Naive thymus-derived CD4-positive, alpha-beta T cell (primary cell): ENCODE measurements at regions not wholly inside any gene's neighbourhood (a gene's known extent, or its start where the extent isn't known, plus 50 kb on each side); places are given as distances from the start of the nearest gene placed in this dataset.

Experiments
- ATAC-seq: fragments of 150-1000 bp; cut with Tn5 transposase; 2 replicates; pipeline ENCODE4 v1.10.0; 2021; ENCODE audit warnings: mild to moderate bottlenecking, moderate library complexity
- CTCF ChIA-PET: fragments of 350-600 bp; sonication (Branson Sonifier 250); formaldehyde crosslinking; loops from one replicate; lab custom pipeline; 2021; ENCODE audit warnings: antibody characterized with exemption; lab: Charles Lee
- POLR2A ChIA-PET: fragments of 350-600 bp; sonication (Branson Sonifier 250); formaldehyde crosslinking; loops from one replicate; lab custom pipeline; 2021; ENCODE audit warnings: antibody characterized with exemption, inconsistent platforms; lab: Charles Lee
- DNase-seq, 9 donors: peaks; one replicate each; pipeline versions ENCODE4 v3.0.0 to v3.0.0-alpha.2; 2020 to 2022; ENCODE audit warnings: mixed read lengths in 1 of 9
- H3K27ac ChIP-seq: one replicate; pipeline ENCODE4 v1.7.0; 2013; ENCODE audit warnings: mild to moderate bottlenecking, low read depth, low read length, moderate library complexity
- H3K27me3 ChIP-seq, 2 donors: one replicate each; pipeline ENCODE4 v1.7.0; 2013; ENCODE audit warnings: low read length in 2 of 2, mild to moderate bottlenecking in 2 of 2, moderate library complexity in 2 of 2; ENCODE audit not compliant: control insufficient read depth in 2 of 2, insufficient read depth in 2 of 2
- H3K36me3 ChIP-seq, 3 experiments: 1 replicate in 2 of 3; 2 replicates in 1 of 3; pipeline ENCODE4 v1.7.0; 2013; ENCODE audit warnings: low read length in 3 of 3, mild to moderate bottlenecking in 3 of 3, moderate library complexity in 1 of 3; ENCODE audit not compliant: insufficient read depth in 3 of 3, control insufficient read depth in 2 of 3
- H3K4me1 ChIP-seq, 2 donors: one replicate each; pipeline ENCODE4 v1.7.0; 2013; ENCODE audit warnings: low read length in 2 of 2, mild to moderate bottlenecking in 2 of 2, moderate library complexity in 1 of 2; ENCODE audit not compliant: control insufficient read depth in 2 of 2, insufficient read depth in 2 of 2
- H3K4me3 ChIP-seq: 2 replicates; pipeline ENCODE4 v1.7.0; 2013; ENCODE audit warnings: mild to moderate bottlenecking, low read length
- H3K9me3 ChIP-seq, 3 experiments: 1 replicate in 2 of 3; 2 replicates in 1 of 3; pipeline ENCODE4 v1.7.0; 2013; ENCODE audit warnings: low read length in 3 of 3; ENCODE audit not compliant: control insufficient read depth in 2 of 3
- H3K27ac Mint-ChIP-seq, 9 donors: one replicate each; pipeline ENCODE4 v1.8.0; 2020 to 2022; ENCODE audit warnings: mixed read lengths in 9 of 9, mild to moderate bottlenecking in 8 of 9, moderate library complexity in 5 of 9, inconsistent platforms in 2 of 9
- H3K27me3 Mint-ChIP-seq, 5 donors: one replicate each; pipeline ENCODE4 v1.8.0; 2021 to 2022; ENCODE audit warnings: mixed read lengths in 5 of 5, mild to moderate bottlenecking in 1 of 5
- H3K36me3 Mint-ChIP-seq, 5 donors: one replicate each; pipeline ENCODE4 v1.8.0; 2020 to 2022; ENCODE audit warnings: mixed read lengths in 5 of 5, mild to moderate bottlenecking in 3 of 5, inconsistent platforms in 1 of 5
- H3K4me1 Mint-ChIP-seq, 7 donors: one replicate each; pipeline ENCODE4 v1.8.0; 2020 to 2022; ENCODE audit warnings: mixed read lengths in 7 of 7, mild to moderate bottlenecking in 3 of 7, inconsistent platforms in 1 of 7
- H3K4me3 Mint-ChIP-seq, 10 donors: one replicate each; pipeline ENCODE4 v1.8.0; 2020 to 2022; ENCODE audit warnings: mild to moderate bottlenecking in 10 of 10, mixed read lengths in 10 of 10, moderate library complexity in 6 of 10, inconsistent platforms in 2 of 10
- H3K9me3 Mint-ChIP-seq, 11 donors: one replicate each; pipeline ENCODE4 v1.8.0; 2020 to 2022; ENCODE audit warnings: mixed read lengths in 11 of 11, mild to moderate bottlenecking in 4 of 11, inconsistent platforms in 1 of 11, moderate library complexity in 1 of 11
- intact Hi-C, 2 donors: fragments of 100-400 bp; cut with micrococcal nuclease; formaldehyde crosslinking; loops; one replicate each; pipeline ENCODE4 v1.15.1; 2023

DNA sequence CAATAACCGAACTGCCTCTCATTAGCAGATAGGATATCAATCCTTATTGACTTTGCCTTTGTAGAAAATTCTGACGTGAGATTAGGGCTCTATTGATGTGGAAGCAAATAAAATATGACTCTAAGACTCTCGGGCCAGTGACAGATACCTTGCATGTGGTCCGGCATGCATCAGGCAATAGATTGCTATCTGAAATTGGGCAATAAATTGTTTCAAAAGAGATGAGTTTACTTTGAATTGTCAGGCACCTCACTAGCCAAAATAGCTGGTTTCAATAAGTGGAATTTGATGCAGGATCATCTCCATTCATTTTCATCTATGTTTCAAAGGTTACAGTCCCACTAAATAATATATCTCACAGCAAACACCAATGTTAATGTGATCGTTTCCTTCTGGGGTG is 186.3 kb upstream of the PLEKHA5 start:
- no peaks in the 10 kb centered on the region for H3K27me3 ChIP-seq
- H3K27ac ChIP-seq: no peak overlapping the region
- H3K4me1 Mint-ChIP-seq: no peaks in the 10 kb centered on the region
- no peak for ATAC-seq
- no peaks in the 10 kb centered on the region for H3K36me3 ChIP-seq
- no peaks in the 10 kb centered on the region for H3K4me1 ChIP-seq
- no peaks in the 10 kb centered on the region for H3K36me3 Mint-ChIP-seq
- POLR2A ChIA-PET: no interaction called here
- intact Hi-C loops: no loop called here
- CTCF ChIA-PET: no interaction called here
- no peak overlapping the region for H3K4me3 ChIP-seq
- no peak overlapping the region for H3K4me3 Mint-ChIP-seq
- no peaks in the 10 kb centered on the region for H3K9me3 ChIP-seq
- H3K9me3 Mint-ChIP-seq: peaks cover 0 to 9% (median 0%) of the 10 kb centered on the region in 11 donors
- no peak for DNase-seq
- H3K27me3 Mint-ChIP-seq: no peaks in the 10 kb centered on the region
- H3K27ac Mint-ChIP-seq: no peak overlapping the region

DNA sequence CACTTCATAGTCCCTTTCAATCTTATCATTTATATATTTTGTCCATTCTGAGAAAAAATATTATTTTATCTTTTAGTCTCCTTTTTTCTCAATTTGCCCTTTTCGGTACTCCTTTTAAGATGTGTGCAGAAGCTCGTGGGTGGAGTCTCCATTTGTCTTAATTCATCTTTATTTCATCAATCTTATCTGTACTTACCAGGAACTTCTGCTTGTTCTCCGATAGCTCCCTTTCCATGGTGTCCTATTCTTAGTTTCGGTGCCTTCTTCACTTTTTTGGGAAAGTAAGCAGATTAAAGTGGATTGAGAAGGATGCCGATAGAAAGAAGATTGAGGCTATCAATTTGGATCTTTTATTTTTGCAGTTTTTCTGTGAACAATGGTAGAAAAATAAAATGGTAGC is 183.4 kb upstream of the PLEKHA5 start:
- no peaks in the 10 kb centered on the region for H3K27me3 ChIP-seq
- ChIA-PET POLR2A (no interaction called here), CTCF (no interaction called here)
- no peaks in the 10 kb centered on the region for H3K4me1 ChIP-seq
- peaks cover 0 to 6% (median 0%) of the 10 kb centered on the region in 11 donors for H3K9me3 Mint-ChIP-seq
- H3K36me3 ChIP-seq: no peaks in the 10 kb centered on the region
- H3K9me3 ChIP-seq: no peaks in the 10 kb centered on the region
- H3K27ac ChIP-seq: no peak overlapping the region
- no peak overlapping the region for H3K27ac Mint-ChIP-seq
- H3K36me3 Mint-ChIP-seq: no peaks in the 10 kb centered on the region
- H3K27me3 Mint-ChIP-seq: no peaks in the 10 kb centered on the region
- no peak for DNase-seq
- intact Hi-C loops: no loop called here
- no peak for ATAC-seq
- no peak overlapping the region for H3K4me3 Mint-ChIP-seq
- H3K4me3 ChIP-seq: no peak overlapping the region
- no peaks in the 10 kb centered on the region for H3K4me1 Mint-ChIP-seq

DNA sequence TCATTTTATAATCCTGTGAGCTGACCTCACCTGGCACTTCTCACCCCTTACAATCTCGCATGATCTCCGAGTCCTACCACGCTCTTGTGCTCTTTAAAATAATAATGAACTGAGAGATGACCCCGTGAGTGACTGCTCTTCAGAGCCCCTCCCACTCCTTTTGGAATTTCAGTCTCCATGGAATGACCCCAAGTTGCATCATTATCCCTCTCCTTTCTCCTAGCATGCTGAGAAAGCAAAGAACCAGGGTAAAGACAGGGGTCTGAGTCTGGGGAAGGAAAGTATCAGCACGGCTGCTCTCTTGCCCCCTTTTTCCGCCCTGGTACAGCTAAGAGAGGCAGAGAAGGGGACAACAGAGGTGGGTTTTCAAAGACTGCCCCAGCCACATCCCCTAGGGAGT is 178.3 kb upstream of the PLEKHA5 start:
- Histone ChIP-seq H3K9me3 (no peaks in the 10 kb centered on the region), H3K36me3 (no peaks in the 10 kb centered on the region), H3K4me1 (no peaks in the 10 kb centered on the region), H3K4me3 (no peak overlapping the region), H3K27me3 (no peaks in the 10 kb centered on the region), H3K27ac (no peak overlapping the region)
- H3K9me3 Mint-ChIP-seq: peaks cover 0 to 3% (median 0%) of the 10 kb centered on the region in 11 donors
- H3K4me3 Mint-ChIP-seq: no peak overlapping the region
- ChIA-PET CTCF (no interaction called here), POLR2A (no interaction called here)
- ATAC-seq (no peak), DNase-seq (no peak)
- H3K27ac Mint-ChIP-seq: no peak overlapping the region
- no peaks in the 10 kb centered on the region for H3K27me3 Mint-ChIP-seq
- H3K4me1 Mint-ChIP-seq: no peaks in the 10 kb centered on the region
- no peaks in the 10 kb centered on the region for H3K36me3 Mint-ChIP-seq
- intact Hi-C loops: no loop called here

DNA sequence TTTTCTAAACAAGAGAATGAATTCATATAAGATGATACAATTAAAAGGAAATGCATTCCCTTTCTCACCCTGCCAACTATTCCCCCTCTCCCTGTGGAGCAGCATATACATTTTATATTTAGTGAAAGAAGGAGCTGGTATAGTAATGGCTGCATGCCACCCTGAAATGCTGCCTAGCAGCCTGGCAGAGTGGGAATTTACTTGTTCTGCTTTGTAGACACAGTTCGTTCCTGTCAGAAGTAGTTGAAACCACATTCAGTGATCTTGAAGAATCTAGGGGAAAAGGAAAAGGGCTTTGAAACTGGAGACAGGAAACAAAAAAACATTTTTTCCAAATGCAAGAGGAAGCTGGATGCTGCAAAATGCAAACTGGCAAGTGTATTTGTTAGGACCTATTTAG is 176.0 kb upstream of the PLEKHA5 start:
- no peak for ATAC-seq
- ChIA-PET POLR2A (no interaction called here), CTCF (no interaction called here)

DNA sequence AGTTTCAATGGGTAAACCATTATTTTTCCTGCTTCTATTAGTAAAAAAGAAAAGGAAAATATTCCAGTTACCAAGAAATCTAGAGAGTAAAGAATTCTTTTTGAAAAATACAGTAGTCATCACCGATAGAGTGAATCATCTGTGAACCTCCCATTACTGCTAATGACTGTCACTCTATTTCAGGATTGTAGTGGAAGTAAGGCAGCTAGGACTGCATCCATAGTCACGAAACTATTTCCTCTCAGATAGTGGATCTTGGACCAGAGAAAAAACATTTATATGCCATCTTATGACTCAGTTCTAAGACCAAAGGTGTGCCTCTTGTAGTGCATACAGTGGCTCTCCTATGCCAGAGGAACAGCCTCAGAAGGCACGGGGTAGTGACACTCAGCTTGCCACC is 173.9 kb upstream of the PLEKHA5 start:
- CTCF ChIA-PET: no interaction called here
- Mint-ChIP-seq H3K4me1 (no peaks in the 10 kb centered on the region), H3K27ac (no peak overlapping the region), H3K36me3 (no peaks in the 10 kb centered on the region), H3K4me3 (no peak overlapping the region), H3K9me3 (peaks cover 0 to 6% (median 0%) of the 10 kb centered on the region in 11 donors), H3K27me3 (no peaks in the 10 kb centered on the region)
- Histone ChIP-seq H3K36me3 (no peaks in the 10 kb centered on the region), H3K27me3 (no peaks in the 10 kb centered on the region), H3K4me1 (no peaks in the 10 kb centered on the region), H3K27ac (no peak overlapping the region), H3K9me3 (no peaks in the 10 kb centered on the region), H3K4me3 (no peak overlapping the region)
- ATAC-seq (no peak), DNase-seq (no peak)
- intact Hi-C loops: no loop called here
- POLR2A ChIA-PET: no interaction called here

More for the DNA sequence above, 176.0 kb upstream of the PLEKHA5 start:
- Histone ChIP-seq H3K36me3 (no peaks in the 10 kb centered on the region), H3K9me3 (no peaks in the 10 kb centered on the region), H3K4me1 (no peaks in the 10 kb centered on the region), H3K4me3 (no peak overlapping the region), H3K27me3 (no peaks in the 10 kb centered on the region), H3K27ac (no peak overlapping the region)
- no peak for DNase-seq
- Mint-ChIP-seq H3K4me3 (no peak overlapping the region), H3K9me3 (peaks cover 0 to 3% (median 0%) of the 10 kb centered on the region in 11 donors), H3K27ac (no peak overlapping the region), H3K27me3 (no peaks in the 10 kb centered on the region), H3K36me3 (no peaks in the 10 kb centered on the region), H3K4me1 (no peaks in the 10 kb centered on the region)
- intact Hi-C loops: no loop called here

DNA sequence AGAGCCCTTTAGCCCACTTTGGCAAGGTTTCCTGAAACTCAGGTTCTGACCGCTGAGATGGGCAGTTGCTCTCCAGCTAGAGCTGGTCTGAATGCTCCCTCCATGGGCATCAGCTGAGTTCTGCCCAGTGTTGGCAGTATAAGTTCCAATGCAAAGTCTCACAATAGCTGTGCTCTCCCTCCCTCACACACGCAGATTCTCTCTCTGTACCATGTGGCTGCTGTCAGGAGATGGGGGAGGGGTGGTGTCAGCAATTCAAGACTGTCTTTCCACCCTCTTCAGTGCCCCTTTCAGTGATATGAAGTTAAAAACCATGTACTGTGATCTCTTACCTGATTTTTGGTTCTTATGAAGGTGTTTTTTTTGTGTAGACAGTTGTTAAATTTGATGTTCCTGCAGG is 164.3 kb upstream of the PLEKHA5 start:
- Mint-ChIP-seq H3K36me3 (no peaks in the 10 kb centered on the region), H3K4me1 (no peaks in the 10 kb centered on the region), H3K27me3 (peaks cover 0 to 21% (median 4%) of the 10 kb centered on the region in 5 donors), H3K4me3 (no peak overlapping the region), H3K9me3 (peaks cover 0 to 5% (median 0%) of the 10 kb centered on the region in 11 donors), H3K27ac (no peak overlapping the region)
- CTCF ChIA-PET: interaction anchor here (1.2 kb wide), 1 partner anchor 8 kb away, joined by 3 read pairs; no protein-coding TSS in a partner anchor
- Histone ChIP-seq H3K36me3 (no peaks in the 10 kb centered on the region), H3K27me3 (no peaks in the 10 kb centered on the region), H3K4me1 (no peaks in the 10 kb centered on the region), H3K9me3 (no peaks in the 10 kb centered on the region), H3K27ac (no peak overlapping the region), H3K4me3 (no peak overlapping the region)
- ATAC-seq (no peak), DNase-seq (no peak)
- POLR2A ChIA-PET: no interaction called here
- intact Hi-C loops: no loop called here

DNA sequence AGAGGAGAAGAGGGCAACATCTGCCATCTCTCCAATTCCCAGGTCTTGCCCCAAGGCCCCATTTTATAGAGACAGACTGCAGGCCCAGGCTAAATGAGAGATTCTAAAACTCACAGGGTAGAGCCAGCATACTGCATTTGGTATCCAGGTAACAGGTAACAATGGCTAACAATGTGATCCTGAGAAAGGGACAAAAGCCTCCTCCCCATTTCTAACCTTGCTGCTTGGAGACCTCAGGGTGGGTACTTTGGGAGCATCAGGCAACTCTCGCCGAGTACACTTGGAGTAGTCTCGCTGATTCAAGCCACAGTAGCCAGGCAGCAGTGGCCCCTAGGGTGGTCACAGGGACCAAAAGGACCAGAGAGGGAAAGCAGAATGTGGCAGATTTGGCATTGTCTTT is 162.6 kb upstream of the PLEKHA5 start:
- Mint-ChIP-seq H3K36me3 (no peaks in the 10 kb centered on the region), H3K9me3 (peaks cover 0 to 5% (median 0%) of the 10 kb centered on the region in 11 donors), H3K4me1 (no peaks in the 10 kb centered on the region), H3K27me3 (peaks cover 0 to 21% (median 4%) of the 10 kb centered on the region in 5 donors), H3K27ac (no peak overlapping the region), H3K4me3 (no peak overlapping the region)
- H3K4me1 ChIP-seq: no peaks in the 10 kb centered on the region
- H3K36me3 ChIP-seq: no peaks in the 10 kb centered on the region
- ChIA-PET POLR2A (no interaction called here), CTCF (no interaction called here)
- no peak for DNase-seq
- no peak overlapping the region for H3K4me3 ChIP-seq
- ATAC-seq: no peak
- H3K27me3 ChIP-seq: no peaks in the 10 kb centered on the region
- H3K9me3 ChIP-seq: no peaks in the 10 kb centered on the region
- no peak overlapping the region for H3K27ac ChIP-seq
- intact Hi-C loops: no loop called here
